HG03139 (cell line): ENCODE measurements at regions not wholly inside any gene's neighbourhood (a gene's known extent, or its start where the extent isn't known, plus 50 kb on each side); places are given as distances from the start of the nearest gene placed in this dataset.

ENCODE experiments used
- ATAC-seq: cut with Tn5 transposase; IDR thresholded peaks from one replicate; pipeline ENCODE4 v1.9.1; 2021; ENCODE audit not compliant: unreplicated experiment

DNA sequence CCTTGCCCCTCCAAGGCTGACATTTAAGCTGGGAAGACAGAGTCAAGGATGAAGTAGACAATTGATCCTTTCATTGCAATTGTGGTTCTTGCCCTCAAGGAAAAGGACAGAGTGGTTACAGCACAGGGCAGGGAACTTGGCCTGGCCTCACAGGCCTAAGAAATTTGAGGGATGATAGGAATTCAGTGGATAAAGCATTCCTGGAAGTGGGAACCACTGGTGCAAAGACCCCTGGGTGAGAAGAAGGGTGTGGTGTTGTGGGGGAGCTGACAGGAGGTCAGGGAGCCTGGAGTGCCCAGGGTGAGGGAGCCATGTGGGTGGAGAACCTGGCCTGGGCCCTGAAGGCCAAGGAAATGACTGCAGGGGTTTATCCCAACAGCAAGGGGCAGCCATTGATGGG is 287.4 kb downstream of the UACA start:
- no peak for ATAC-seq

- no peak for ATAC-seq
These were observed 288.0 kb downstream of the UACA start for GRCh38 chr15:70475407-70475781.

GRCh38 chr15:70474471-70475406 is 288.6 kb downstream of the UACA start:
- no peak for ATAC-seq

DNA sequence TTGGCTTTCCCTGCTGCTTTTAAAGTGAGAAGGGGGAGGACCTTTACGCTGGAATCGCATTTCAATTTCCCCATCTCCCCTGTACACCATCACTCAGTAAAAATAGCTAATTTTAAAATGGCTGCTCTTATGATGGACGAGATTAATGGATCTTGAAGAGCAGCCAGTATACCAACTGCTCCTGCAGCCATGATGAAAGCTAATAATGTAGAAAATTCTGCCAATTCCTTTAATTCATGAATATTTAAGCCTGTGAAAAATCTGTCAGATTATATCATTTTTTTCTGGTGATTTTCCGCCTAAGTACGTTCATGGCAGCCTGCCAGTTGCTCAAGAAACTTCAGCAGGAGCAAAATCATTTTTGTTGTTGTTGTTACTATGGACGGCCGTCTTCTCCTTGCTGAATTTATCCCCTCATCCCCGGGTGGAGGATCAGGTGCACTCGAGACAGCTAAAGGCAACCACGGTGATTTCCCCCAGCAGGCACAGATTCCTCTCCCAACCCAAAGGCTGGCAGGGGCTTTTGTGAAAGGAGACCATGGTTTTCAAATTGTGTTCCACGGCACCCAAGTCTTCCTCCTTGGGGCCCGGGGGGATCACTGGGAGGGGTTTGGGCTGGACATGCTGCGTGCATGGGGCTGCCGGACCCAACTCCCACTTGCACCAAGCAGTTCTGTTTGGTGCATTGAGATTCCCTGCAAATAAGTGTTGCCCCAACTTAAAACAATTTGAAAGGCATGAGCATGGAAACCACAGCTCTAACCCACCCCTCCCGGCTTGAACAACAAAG is 289.6 kb downstream of the UACA start:
- ATAC-seq = no peak

DNA sequence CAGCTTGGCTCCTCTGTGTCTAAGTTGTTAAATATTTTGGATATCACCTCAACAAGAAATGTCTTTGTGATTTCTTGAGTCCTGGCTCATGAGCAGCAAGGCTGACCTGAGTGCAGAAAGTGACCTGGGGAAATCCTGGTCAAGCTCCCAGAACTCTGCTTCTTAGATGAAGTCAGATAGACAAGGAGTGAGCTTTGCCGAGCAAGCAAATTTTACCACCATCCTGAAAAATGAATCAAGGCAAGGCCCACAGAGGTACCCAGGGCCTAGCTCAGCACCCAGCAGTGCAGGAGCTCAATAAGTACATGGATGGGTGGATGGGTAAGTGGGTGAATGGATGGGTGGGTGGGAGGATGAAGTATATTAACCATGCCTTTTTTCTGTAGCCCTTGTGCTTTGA is 291.8 kb downstream of the UACA start:
- no peak for ATAC-seq

GRCh38 chr15:70470556-70471191 is 292.7 kb downstream of the UACA start:
- no peak for ATAC-seq

- no peak for ATAC-seq
These were observed 293.5 kb downstream of the UACA start for GRCh38 chr15:70469651-70470555.

- no peak for ATAC-seq
These were observed 294.2 kb downstream of the UACA start for GRCh38 chr15:70469182-70469581.

DNA sequence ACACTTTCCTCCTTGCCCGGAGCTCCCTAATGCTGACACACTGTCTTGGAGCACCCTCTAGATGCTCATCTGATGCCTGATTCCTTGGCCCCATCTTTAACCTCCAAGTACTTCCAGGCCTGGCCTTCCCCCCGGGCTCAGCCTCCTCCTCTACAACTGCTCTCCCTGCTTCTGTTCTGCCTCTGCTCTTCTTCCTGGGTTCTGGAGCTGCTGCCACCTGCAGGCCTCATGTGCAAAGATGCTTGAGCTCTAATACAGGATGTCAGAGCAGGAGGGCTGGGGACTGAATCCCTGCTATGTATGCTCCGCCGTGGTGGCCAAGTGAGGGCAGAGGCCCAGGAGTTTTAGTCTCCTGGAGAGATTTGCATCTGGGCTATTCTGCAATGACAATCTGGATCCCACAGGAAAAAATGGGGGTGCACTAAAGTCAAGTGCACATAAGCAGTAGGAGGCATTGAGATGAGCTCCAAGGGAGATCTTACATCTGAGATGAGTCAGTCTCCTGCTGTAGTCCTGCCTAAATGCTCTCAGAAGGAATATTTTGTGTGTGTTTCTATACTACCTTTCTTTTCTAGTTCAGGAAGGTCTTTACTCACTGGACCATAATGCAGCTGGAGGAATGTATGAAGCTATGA is 296.3 kb downstream of the UACA start:
- ATAC-seq = no peak

GRCh38 chr15:70466305-70466704 is 297.1 kb downstream of the UACA start:
- ATAC-seq = no peak

GRCh38 chr15:70465812-70466211 is 297.5 kb downstream of the UACA start:
- no peak for ATAC-seq

DNA sequence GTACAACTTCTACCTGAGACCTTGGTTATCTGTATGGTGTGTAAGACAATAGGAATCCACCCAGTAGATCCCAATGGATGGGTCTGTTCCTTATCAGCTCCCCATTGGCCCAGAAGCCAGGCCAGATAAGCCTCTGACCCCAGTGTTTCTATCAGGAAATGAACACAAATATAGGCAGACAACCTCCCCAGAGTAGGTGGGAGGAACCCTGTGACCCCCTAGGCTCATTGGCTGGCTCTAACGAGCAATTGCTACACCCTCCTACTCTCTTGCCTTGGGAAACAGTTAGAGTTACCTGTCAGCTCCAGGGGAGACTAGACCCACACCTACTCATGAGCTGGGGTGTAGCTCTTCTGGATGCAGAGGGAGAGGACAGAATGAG is 299.9 kb downstream of the UACA start:
- ATAC-seq = peak; percentile 19

GRCh38 chr15:70461992-70462391 is 301.4 kb downstream of the UACA start:
- ATAC-seq = no peak

- ATAC-seq = no peak
These were observed 302.3 kb downstream of the UACA start for GRCh38 chr15:70461017-70461416.

DNA sequence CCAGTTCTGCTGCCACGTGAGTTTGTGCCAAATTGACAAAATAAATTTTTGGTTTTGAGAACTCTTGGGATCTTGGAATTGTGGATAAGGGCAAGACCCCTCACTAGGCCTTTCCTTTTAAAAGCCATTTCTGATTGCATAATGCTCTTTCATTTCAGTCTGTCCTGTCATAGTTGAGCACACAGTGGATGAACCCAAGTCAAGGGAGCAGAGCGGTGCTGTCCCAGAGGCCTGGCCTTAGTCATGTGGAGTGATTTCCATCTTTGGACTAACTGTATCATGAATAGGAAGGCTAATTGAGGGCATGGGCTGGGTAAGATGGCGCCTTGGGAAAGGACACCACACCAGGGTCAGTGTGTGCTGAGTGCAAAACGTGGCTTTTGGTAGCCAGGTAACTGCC is 304.0 kb downstream of the UACA start:
- ATAC-seq = no peak

DNA sequence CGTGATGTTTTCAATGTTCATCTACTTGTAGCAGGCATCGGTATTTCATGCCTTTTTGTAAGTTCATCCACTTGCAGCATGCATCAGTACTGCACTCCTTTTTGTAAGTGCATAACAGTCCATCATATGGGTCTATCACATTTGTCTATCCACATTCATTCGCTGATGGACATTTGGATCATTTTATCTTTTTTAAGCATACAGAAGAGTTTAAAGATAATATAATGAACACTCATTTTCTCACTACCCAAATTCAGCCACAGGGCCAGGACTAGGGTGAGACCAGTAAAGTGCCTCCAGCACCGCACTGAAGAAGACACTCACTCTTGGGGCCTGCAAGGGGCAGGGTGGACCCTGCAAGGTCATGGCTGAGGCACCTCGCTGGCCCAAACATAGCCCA is 309.6 kb downstream of the UACA start:
- no peak for ATAC-seq

DNA sequence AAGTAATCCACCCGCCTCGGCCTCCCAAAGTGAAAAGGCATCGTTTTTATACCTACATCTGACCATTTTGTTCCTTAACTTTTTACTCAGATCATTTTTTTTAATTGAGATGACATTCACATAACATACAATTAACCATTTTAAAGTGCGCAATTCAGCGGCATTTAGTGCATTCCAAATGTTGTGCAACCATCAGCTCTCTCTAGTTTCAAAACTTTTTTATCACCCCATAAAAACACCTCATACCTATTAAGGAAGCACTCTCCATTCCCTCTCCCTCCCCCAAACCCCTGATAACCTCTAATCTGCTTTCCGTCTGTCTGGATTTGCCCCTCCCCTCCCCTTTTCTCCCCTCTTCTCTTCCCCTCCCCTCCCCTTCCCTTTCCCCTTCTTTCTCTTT is 310.1 kb downstream of the UACA start:
- ATAC-seq = no peak

DNA sequence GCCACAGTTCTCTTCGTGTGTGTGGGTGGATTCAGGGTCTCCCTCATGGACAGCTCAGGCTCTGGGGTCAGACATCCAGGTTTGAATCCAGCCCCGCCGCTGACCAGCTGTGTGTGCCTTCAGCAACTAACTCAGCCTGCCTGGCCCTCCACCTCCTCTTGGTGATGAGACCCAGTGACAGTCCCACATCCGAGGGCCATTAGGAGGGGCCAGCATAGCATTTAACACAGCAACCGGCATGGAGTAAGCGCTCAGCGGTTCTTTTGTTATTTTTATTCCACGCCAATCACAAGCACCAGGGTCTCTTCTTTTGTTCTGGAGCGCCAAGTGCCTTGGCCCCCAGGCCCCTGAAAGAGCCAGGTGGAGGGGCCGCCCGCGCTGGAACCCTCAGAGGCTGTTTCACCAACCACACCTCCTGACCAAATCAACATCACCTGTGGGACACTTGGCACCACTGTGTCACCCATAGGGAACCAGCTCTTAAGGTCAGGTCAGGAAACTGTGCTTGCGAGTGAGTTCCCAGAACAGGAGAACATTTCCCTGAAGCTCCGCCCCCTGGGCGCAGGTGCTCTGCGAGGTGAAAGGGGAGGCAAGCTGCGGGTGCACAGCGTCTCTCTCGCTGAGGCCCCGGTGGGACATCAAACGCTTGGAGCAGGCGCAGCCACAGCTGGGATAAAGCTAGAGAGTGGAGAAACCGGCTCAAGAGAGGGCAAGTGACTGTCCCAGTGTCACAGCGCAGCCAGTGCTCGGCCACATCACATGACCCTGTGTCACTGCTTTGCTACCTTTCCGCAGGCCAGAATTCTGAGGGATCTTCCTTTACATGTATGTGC is 311.3 kb downstream of the UACA start:
- ATAC-seq = no peak

DNA sequence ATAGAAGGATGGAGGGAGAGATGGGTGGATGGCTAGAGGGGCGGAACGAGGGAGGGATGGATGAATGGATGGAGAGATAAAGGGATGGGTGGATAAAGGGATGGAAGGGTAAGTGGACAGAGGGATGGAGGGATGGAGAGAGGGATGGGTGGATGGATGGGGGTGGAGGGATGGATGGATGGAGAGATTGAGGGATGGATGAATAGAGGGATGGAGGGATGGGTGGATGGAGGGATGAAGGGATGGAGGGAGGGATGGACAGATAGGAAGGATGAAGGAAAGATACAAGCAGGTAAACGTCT is 313.3 kb downstream of the UACA start:
- no peak for ATAC-seq
